ENCODE measurements at regions not wholly inside any gene's neighbourhood (a gene's known extent, or its start where the extent isn't known, plus 50 kb on each side); places are given as distances from the start of the nearest gene placed in this dataset.

DNA sequence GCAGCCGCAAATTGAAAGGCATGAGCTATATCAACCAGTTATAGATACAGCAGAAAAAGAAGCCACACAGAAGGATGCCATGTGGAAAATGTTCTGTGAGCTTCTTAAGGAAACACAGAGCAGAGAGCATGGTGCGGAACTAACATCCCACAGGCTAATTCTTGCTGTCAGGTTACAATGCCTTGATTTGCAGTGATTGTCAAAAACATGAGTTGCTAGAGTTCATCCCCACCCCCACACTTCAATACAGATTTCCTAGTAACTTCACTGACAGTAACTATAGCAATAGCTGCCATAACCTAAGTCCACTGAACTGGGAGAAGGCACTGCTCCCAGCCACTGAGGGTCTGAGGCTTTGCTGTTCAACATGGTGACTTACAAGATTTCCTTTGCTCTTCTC is 821.6 kb downstream of the SQOR start:
- TF ChIP-seq, protein P1, sequence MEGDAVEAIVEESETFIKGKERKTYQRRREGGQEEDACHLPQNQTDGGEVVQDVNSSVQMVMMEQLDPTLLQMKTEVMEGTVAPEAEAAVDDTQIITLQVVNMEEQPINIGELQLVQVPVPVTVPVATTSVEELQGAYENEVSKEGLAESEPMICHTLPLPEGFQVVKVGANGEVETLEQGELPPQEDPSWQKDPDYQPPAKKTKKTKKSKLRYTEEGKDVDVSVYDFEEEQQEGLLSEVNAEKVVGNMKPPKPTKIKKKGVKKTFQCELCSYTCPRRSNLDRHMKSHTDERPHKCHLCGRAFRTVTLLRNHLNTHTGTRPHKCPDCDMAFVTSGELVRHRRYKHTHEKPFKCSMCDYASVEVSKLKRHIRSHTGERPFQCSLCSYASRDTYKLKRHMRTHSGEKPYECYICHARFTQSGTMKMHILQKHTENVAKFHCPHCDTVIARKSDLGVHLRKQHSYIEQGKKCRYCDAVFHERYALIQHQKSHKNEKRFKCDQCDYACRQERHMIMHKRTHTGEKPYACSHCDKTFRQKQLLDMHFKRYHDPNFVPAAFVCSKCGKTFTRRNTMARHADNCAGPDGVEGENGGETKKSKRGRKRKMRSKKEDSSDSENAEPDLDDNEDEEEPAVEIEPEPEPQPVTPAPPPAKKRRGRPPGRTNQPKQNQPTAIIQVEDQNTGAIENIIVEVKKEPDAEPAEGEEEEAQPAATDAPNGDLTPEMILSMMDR (IDR thresholded peaks at IDR 0.05; ENCODE audit: insufficient read depth, low read length, poor library complexity, severe bottlenecking), result no peak
- TF ChIP-seq EZH2phosphoT487 (conservative IDR thresholded peaks at IDR 0.05; ENCODE audit: low read length), result no peak

Data from SU-DHL-6 (cell line).